CD14-positive monocyte (primary cell): ENCODE measurements at regions not wholly inside any gene's neighbourhood (a gene's known extent, or its start where the extent isn't known, plus 50 kb on each side); places are given as distances from the start of the nearest gene placed in this dataset.

Experiments used
- DNase-seq, 3 donors: peaks; one replicate each; pipeline ENCODE4 v3.0.0-alpha.2; 2011 to 2022
- H2AFZ ChIP-seq: 2 replicates; pipeline ENCODE4 v1.6.0; 2012; ENCODE audit warnings: mild to moderate bottlenecking, low read depth, low read length, inconsistent platforms; ENCODE audit not compliant: insufficient read depth, poor library complexity, severe bottlenecking
- H3K27ac ChIP-seq, 2 donors: 1 replicate in 1 of 2; 2 replicates in 1 of 2; pipeline ENCODE4 v1.5.1; 2012 to 2013; ENCODE audit warnings: low read length in 2 of 2, control low read depth in 1 of 2, inconsistent platforms in 1 of 2, low read depth in 1 of 2, mild to moderate bottlenecking in 1 of 2
- H3K27me3 ChIP-seq, 2 donors: one replicate each; pipeline versions ENCODE4 v1.6.0 to v1.6.1; 2011 to 2013; ENCODE audit warnings: low read length in 2 of 2; ENCODE audit not compliant: control insufficient read depth in 2 of 2, insufficient read depth in 2 of 2
- H3K36me3 ChIP-seq, 2 donors: replicated peaks in 1 of 2; 1 replicate in 1 of 2; 2 replicates in 1 of 2; pipeline versions ENCODE4 v1.5.1 to v1.6.1; 2012 to 2013; ENCODE audit warnings: low read length in 2 of 2, control low read depth in 1 of 2, inconsistent platforms in 1 of 2, mild to moderate bottlenecking in 1 of 2; ENCODE audit not compliant: insufficient read depth in 2 of 2, control insufficient read depth in 1 of 2
- H3K4me1 ChIP-seq, 2 donors: 1 replicate in 1 of 2; 2 replicates in 1 of 2; pipeline versions ENCODE4 v1.5.1 to v1.6.1; 2012 to 2013; ENCODE audit warnings: low read length in 2 of 2, control low read depth in 1 of 2, inconsistent platforms in 1 of 2, mild to moderate bottlenecking in 1 of 2, moderate library complexity in 1 of 2; ENCODE audit not compliant: insufficient read depth in 2 of 2, control insufficient read depth in 1 of 2
- H3K4me2 ChIP-seq: replicated peaks from 2 replicates; pipeline ENCODE3; 2012; ENCODE audit warnings: low read length, moderate library complexity, mild to moderate bottlenecking; ENCODE audit not compliant: poor library complexity, severe bottlenecking; ENCODE audit errors: extremely low read depth
- H3K4me3 ChIP-seq, 3 experiments: fragments of 200-600 bp in 1 of 3; sonication (generic) in 1 of 3; replicated peaks in 1 of 3; 1 replicate in 2 of 3; 2 replicates in 1 of 3; pipeline ENCODE4 v1.5.1; 2011 to 2013; ENCODE audit warnings: low read length in 3 of 3, mild to moderate bottlenecking in 3 of 3, control low read depth in 2 of 3, low read depth in 2 of 3, inconsistent platforms in 1 of 3, moderate library complexity in 1 of 3
- H3K79me2 ChIP-seq: 2 replicates; pipeline ENCODE4 v1.6.0; 2012; ENCODE audit warnings: mild to moderate bottlenecking, control low read depth, inconsistent platforms, low read length, moderate library complexity; ENCODE audit not compliant: insufficient read depth
- H3K9ac ChIP-seq: 2 replicates; pipeline ENCODE4 v1.6.0; 2017; ENCODE audit warnings: low read length, mild to moderate bottlenecking; ENCODE audit not compliant: insufficient read depth, poor library complexity, severe bottlenecking
- H3K9me3 ChIP-seq, 2 donors: replicated peaks in 1 of 2; 1 replicate in 1 of 2; 2 replicates in 1 of 2; pipeline versions ENCODE4 v1.5.1 to v1.6.1; 2012 to 2013; ENCODE audit warnings: low read length in 2 of 2, control low read depth in 1 of 2; ENCODE audit not compliant: control insufficient read depth in 1 of 2, insufficient read depth in 1 of 2
- H4K20me1 ChIP-seq: 2 replicates; pipeline ENCODE4 v1.6.0; 2012; ENCODE audit warnings: mild to moderate bottlenecking, low read length, control low read depth, moderate library complexity; ENCODE audit not compliant: insufficient read depth
- H3K27ac Mint-ChIP-seq, 7 donors: one replicate each; pipeline ENCODE4 v1.8.0; 2020; ENCODE audit warnings: mild to moderate bottlenecking in 7 of 7, mixed read lengths in 7 of 7, moderate library complexity in 6 of 7, inconsistent platforms in 2 of 7
- H3K27me3 Mint-ChIP-seq, 3 donors: one replicate each; pipeline ENCODE4 v1.8.0; 2021 to 2022; ENCODE audit warnings: low read depth in 3 of 3, mild to moderate bottlenecking in 3 of 3, mixed read lengths in 3 of 3, moderate library complexity in 3 of 3, inconsistent platforms in 1 of 3
- H3K36me3 Mint-ChIP-seq, 2 donors: one replicate each; pipeline ENCODE4 v1.8.0; 2020; ENCODE audit warnings: mixed read lengths in 2 of 2, inconsistent platforms in 1 of 2, mild to moderate bottlenecking in 1 of 2
- H3K4me1 Mint-ChIP-seq: one replicate; pipeline ENCODE4 v1.8.0; 2020; ENCODE audit warnings: mild to moderate bottlenecking, mixed read lengths
- H3K4me3 Mint-ChIP-seq, 2 donors: one replicate each; pipeline ENCODE4 v1.8.0; 2020; ENCODE audit warnings: mild to moderate bottlenecking in 2 of 2, mixed read lengths in 2 of 2, moderate library complexity in 1 of 2
- H3K9me3 Mint-ChIP-seq, 7 donors: one replicate each; pipeline ENCODE4 v1.8.0; 2020 to 2022; ENCODE audit warnings: mixed read lengths in 7 of 7, mild to moderate bottlenecking in 6 of 7, moderate library complexity in 6 of 7, inconsistent platforms in 2 of 7
- CTCF ChIP-seq: fragments of 200-600 bp; IDR thresholded peaks from one replicate; pipeline ENCODE4 v1.8.0; 2022; ENCODE audit warnings: antibody characterized with exemption, mild to moderate bottlenecking
- WGBS: methylation state at CpG from one replicate; pipeline ENCODE4 v1.1.5; 2013; ENCODE audit warnings: missing lambda C conversion rate; ENCODE audit not compliant: insufficient coverage; 5-methylcytosine and 5-hydroxymethylcytosine counted together
- intact Hi-C, 2 donors: fragments of 100-400 bp; cut with micrococcal nuclease; formaldehyde crosslinking; loops; one replicate each; pipeline versions ENCODE4 v1.15.0 to v1.15.1; 2023

GRCh38 chr2:5369510-5369909, 322.7 kb upstream of the SOX11 start:
- Histone ChIP-seq H3K4me3 (no peak overlapping the region), H3K36me3 (no peaks in the 10 kb centered on the region), H4K20me1 (no peaks in the 10 kb centered on the region), H3K27ac (no peak overlapping the region), H3K4me2 (no peak overlapping the region), H3K9me3 (no peaks in the 10 kb centered on the region), H3K27me3 (no peaks in the 10 kb centered on the region), H2AFZ (no peak overlapping the region), H3K79me2 (no peaks in the 10 kb centered on the region), H3K4me1 (no peaks in the 10 kb centered on the region), H3K9ac (no peak overlapping the region)
- H3K4me3 Mint-ChIP-seq = no peak overlapping the region
- intact Hi-C loops = no loop called here
- no peak for DNase-seq
- H3K27me3 Mint-ChIP-seq = peaks cover 0 to 2% (median 2%) of the 10 kb centered on the region in 3 donors
- WGBS = no CpG with 5 or more reads among the region's 7 CpGs
- H3K9me3 Mint-ChIP-seq = peaks cover 0 to 2% (median 0%) of the 10 kb centered on the region in 7 donors
- TF ChIP-seq CTCF = no peak
- no peak overlapping the region for H3K27ac Mint-ChIP-seq
- no peaks in the 10 kb centered on the region for H3K4me1 Mint-ChIP-seq
- H3K36me3 Mint-ChIP-seq = no peaks in the 10 kb centered on the region

- no peaks in the 10 kb centered on the region for H3K79me2 ChIP-seq
- TF ChIP-seq CTCF = no peak
- no peaks in the 10 kb centered on the region for H3K36me3 ChIP-seq
- H3K4me1 Mint-ChIP-seq = no peaks in the 10 kb centered on the region
- H3K4me1 ChIP-seq = no peaks in the 10 kb centered on the region
- H4K20me1 ChIP-seq = no peaks in the 10 kb centered on the region
- H2AFZ ChIP-seq = no peak overlapping the region
- peaks cover 0 to 4% (median 0%) of the 10 kb centered on the region in 3 donors for H3K27me3 Mint-ChIP-seq
- no peaks in the 10 kb centered on the region for H3K9me3 ChIP-seq
- 93% methylated on average over 5 of the region's 5 CpGs for WGBS
- no peak for DNase-seq
- no peak overlapping the region for H3K4me3 ChIP-seq
- H3K27ac ChIP-seq = no peak overlapping the region
- no peaks in the 10 kb centered on the region for H3K27me3 ChIP-seq
- H3K4me2 ChIP-seq = no peak overlapping the region
- intact Hi-C loops = no loop called here
- no peaks in the 10 kb centered on the region for H3K36me3 Mint-ChIP-seq
- no peak overlapping the region for H3K9ac ChIP-seq
- no peak overlapping the region for H3K27ac Mint-ChIP-seq
- no peak overlapping the region for H3K4me3 Mint-ChIP-seq
- H3K9me3 Mint-ChIP-seq = peaks cover 0 to 2% (median 0%) of the 10 kb centered on the region in 7 donors
These were observed 322.0 kb upstream of the SOX11 start for GRCh38 chr2:5370158-5370557.
